ENCODE measurements at regions not wholly inside any gene's neighbourhood (a gene's known extent, or its start where the extent isn't known, plus 50 kb on each side); places are given as distances from the start of the nearest gene placed in this dataset.
"Not testable (repeated sequence)": the region's sequence is repeated elsewhere in the genome, so short reads cannot be mapped to it uniquely, and the experiment has no call there.

DNA sequence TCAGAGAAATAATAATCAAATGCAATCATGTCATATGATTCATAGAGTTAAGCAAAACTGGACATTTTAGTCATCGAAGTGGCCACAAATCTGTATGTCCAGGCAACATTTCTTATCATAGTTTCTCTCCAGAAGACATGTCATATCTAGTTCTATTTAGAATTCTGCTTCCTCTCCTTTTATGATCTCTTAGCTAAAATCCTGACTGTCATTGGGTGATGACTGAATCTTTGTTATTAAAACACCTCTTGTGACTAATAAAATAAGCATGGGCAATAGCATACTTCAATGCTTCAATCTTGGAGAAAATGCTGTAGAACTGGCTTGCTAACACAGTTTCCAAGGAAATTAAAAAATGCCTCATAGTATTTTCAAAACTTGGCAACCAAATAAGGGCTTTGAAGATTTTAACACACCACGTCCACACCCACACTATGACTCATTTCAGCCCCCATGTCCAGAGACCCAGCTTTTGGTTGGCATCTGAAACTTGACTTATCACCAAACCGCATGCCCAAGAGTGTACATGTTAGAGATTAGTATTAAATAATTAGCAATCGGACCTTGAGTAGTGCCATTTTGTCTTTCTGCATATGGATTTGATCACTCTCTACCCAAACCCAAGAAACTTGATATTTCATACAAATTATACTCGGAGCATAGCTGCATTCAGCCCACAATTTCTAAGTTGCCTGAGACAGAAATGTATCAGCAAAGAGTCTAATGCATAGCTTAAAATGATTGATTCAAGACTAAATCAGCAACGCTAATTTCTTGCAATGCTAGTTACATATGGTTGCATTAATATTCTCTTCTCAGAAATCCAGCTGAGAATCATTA, 106.5 kb upstream of the ETAA1 start:
- peak; percentile 51 for DNase-seq (ENCODE audit: low spot score)

DNA sequence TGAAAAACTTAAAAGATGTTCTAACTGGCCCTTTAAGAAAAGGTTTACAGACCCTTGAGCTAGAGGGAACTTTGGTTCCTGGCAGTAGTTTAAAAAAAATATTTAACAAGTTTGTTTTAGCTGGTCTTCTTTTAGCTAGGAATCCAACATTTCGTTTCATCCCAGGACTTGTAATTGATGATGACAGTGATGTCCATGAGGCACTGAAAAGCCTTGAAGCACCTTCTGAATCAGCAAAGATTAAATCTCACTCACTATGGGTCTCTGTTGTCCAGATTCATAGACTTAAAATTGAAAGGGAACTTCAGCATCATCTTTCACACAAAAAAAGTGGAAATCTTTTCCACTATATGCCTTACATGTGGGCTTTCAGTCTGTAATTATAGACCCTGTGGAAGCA, 102.9 kb upstream of the ETAA1 start:
- DNase-seq (ENCODE audit: low spot score), result no peak

DNA sequence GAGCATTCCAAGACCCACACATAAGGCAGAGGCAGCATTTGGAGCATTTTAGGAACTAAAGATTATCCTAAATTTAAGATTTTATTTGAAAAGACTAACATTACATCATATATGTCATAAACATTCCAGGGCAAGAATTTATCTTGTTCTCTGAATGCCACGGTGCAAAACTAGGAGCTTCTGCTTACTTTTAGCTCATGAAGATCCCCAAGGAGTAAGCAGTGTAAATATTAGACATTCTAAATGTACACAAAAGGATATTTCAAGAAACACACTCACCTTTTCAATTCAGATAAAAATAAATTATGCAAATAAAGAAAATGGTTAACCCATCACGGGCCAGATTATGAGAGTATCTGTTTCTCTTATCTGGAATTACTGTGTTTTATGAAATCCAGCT, 101.7 kb upstream of the ETAA1 start:
- DNase-seq (ENCODE audit: low spot score), result no peak

DNA sequence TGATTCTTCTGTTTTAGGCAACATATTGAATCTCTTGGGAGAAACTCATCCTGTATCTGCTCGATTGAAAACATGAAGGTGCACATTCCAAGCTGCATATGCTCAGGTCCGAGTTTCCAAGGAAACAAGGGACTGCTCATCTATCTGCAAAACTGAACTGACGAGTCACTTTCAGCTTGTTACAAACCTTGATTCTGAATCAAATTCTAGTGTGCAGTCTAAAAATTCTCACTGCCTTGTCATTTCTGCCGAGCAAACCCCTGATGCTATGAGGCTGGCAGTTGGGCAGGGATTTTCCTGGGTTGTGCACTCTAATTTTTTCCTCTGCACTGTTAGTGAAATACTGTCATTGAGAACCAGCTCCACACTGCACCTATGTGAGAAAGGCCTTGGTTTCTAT, 101.3 kb upstream of the ETAA1 start:
- DNase-seq (ENCODE audit: low spot score), result no peak

DNA sequence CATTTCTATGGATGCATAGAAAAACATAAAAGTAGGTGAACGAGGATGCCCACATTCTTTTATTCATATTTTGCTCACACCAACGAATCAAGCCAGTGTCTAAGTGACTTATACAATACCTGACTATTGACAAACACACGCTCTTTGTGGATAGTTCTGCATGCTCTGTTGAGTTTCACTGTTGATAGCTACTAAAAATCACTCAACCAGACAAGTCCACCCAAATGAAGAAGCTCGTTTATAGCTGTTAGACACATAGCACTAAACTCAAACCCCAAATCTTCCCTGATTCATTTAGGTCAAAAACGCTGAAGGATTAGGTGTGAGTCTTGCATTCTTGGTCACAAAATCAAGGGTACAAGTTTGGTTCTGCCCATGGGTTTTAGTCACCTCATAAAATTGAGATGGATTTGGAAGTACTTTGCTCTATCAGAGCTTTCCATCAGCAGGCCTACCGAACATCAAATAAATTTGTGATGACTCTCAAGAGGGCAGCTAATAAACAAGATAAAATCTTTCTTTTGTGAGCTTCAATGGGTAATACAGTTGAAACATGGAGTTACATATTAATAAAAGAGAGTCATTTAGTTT, 92.7 kb upstream of the ETAA1 start:
- DNase-seq (ENCODE audit: low spot score), result no peak

DNA sequence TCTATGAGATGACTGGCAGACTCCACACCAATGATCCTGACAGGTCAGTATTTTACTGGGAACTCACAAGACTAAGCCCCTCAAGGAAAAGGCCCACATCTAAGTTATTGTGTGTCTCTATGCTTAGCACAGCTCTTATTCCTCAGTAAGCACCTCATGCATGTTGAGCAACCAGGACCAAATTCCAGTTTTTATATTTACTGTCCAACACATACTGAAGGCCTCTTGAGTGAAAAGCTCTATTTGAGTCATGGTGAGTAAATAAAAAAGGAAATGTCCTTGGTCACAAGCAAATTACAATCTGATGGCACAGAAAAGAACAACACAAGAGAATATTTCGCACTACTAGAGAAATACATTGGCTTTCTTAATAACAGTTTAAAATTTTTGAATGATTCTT, 87.9 kb upstream of the ETAA1 start:
- peak; percentile 15 for DNase-seq (ENCODE audit: low spot score)

DNA sequence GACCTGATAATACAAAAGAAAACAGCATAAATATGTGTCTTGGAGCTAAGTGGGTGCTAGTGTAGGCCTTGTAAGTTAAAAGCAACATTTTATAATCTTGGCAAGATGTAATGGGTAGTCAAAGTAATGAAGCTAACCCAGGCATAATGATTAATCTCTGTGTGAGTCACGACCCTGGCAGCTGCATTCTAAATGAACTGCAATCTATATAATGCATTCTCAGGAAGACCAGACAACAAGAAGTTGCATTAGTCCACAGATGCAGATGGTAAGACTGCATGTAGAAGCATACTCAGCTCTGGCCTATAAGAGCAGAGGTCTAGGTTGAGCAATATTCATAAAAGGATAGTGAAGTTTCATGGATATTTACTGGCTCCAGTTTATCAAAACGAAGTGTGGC, 85.6 kb upstream of the ETAA1 start:
- DNase-seq (ENCODE audit: low spot score), result peak; percentile 14

DNA sequence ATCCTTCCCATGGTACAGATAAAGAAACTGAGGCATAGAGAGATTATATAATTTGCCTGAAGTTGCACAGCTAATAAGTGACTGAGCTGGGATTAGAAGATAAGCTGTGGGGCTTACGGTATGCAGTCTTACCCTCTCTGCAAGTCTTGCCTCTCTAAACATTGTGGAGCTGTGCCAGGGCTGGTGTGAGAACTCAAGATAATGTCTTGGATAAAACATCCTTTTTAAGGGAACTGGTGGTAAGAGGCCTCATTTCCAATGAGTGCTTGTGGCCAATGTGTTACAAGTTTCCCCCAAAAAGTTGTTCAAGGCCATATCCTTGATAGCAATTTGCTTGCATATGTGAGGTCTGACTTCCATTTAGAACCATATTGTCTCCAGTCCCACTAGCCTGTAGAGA, 84.3 kb upstream of the ETAA1 start:
- DNase-seq (ENCODE audit: low spot score), result no peak

DNA sequence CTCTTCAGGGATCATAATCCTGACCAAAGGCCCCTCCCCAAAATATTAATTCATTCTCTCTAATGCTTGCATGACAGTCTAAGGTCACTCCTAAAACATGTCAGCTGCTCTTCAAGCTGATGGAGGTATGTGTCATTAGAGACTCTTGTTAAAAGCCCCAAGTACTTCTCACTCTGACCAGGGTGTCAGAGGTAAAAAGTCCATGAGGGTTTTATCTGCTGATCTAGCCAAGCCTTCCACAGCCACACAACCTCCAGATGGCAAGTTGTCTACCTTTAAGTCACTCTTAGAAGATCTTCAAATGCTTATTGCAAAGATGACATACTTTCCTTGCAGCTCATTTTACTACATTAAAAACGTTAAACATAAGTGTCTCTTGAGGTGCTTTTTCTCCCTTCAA, 83.6 kb upstream of the ETAA1 start:
- no peak for DNase-seq (ENCODE audit: low spot score)

DNA sequence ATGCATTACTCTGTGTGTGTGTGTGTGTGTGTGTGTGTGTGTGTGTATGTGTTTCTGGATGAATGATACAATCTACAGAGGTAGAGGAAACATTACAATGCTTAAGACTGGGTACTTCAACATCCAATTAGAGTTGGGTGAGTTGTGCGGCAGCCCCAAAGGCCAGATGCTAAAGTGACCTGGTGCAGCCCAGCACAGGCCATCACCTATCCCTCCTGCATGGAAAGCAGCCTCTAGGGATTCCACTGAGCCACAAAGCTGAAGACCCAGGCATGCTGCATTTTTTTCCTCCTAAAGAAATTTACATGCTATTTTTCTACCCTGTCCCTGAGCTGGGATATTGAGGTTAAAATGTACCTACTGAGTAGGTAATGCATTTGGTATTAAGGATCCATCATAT, 79.1 kb upstream of the ETAA1 start:
- no peak for DNase-seq (ENCODE audit: low spot score)

DNA sequence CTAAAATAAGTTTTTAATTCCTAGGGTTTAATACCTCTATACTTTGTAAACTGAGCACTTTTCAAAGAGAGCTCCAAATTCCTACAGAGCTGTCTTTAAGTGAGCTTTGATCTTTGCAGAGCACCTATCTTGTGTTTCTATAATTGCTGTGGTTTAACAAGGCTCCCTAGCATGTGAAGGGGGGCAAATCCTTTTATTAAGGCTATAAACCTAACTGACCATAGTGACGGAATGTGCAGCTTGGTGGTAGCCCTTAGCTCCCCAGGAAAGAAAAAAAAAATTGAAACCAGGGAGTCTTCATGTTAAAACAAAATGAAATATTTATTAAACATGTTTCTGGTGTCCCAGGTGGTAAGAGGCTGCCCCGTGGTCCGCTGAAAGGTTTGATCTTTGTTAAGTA, 78.6 kb upstream of the ETAA1 start:
- DNase-seq (ENCODE audit: low spot score), result no peak

DNA sequence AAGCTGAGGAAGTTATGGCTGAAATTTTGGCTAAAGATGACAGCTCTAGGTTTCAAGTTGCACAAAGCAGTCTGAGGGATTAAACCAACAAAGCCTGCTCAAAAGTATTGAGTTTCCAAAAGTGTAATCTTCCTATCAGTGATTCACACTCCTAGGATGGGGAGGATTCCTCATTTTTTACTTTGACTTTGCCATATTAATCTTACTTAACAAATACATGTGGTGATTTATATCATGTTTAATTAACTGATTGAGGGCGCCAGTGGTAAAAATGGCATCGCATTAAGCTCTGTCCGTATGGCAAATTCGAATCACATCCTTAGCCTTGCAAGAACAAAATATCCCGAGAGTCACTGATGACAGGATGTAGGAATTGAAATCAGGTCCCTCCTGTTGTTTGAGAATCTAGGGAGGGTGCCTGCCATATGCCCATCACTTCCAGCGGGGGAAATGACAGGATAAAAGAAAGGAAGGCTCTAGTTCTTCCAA, 78.1 kb upstream of the ETAA1 start:
- no peak for DNase-seq (ENCODE audit: low spot score)

DNA sequence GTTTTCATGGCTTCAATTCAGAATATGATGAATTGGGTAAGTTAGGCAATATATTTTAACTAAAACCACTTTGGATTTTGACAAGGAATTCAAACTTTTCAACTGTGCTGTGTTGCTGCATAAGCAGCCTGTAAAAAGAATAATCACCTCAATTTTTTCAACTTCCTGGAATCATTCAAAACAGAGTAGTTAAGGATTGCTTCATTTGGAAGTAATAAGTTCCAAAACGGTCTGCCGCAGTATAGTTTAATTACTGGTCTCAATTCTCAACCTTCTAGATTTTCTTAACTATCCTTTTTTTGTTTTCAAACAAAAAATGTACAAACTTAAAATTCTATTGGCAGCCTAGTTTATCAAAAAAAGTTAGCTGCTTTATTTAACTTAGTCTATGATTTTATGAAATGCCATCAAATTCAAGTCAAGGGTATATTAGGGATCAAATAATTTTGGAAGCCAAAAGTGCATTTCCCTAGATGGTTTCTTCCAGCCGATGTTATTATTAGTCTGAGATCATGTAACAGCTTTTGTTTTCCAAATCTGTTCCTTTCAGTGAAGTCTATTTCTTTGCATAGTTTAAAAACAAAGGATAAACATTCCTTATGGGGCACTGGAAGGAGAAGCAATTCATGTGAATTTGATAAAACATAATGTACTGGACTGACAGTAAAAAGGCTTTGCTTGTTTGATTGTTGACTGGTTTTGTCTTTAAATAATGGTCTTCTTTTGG, 76.1 kb upstream of the ETAA1 start:
- DNase-seq (ENCODE audit: low spot score), result no peak

DNA sequence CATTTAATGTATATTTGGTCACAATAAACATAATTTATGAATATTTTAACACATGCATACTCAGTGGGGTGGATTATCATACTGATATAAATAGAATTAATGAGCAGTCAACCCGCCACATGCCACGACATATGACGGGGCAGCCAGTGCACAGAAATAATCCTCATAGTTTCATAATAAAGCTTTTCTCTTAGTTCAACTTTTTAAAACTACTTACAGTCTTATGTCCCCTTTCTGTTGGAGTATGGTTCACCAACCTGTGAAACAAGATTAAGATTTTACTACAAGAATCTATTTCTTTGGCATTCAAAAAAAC, 75.6 kb upstream of the ETAA1 start:
- DNase-seq (ENCODE audit: low spot score), result no peak

DNA sequence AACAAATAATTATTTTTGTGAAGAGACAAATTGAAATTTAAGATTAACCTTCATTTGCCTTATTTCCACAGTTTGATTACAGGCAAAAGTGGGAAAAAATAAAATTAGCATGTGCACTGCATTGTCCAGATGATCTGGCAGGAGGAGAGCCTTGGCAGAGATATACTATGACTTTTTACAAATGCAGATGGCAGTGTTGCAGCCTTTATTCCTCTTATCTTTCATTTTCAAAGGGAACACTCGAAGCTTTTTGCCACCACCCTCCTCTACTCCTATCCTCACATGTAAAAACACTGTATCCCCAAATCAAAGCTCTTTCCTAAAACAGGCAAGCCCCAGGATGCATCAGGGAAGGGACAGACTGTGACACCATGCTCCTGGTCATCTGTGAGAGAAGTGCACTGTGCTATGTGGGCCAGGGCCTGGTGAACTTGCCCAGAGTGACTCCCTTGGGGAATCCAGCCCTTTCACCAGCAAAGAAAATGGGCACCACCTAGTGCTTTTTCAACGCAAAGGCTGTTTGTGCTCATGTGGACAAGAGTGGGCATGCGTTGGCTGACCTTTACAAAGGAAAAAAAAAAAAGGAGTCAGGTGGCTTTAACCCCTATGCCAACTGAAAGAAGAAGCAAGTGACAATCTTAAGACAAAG, 74.7 kb upstream of the ETAA1 start:
- peak; percentile 62 for DNase-seq (ENCODE audit: low spot score)

DNA sequence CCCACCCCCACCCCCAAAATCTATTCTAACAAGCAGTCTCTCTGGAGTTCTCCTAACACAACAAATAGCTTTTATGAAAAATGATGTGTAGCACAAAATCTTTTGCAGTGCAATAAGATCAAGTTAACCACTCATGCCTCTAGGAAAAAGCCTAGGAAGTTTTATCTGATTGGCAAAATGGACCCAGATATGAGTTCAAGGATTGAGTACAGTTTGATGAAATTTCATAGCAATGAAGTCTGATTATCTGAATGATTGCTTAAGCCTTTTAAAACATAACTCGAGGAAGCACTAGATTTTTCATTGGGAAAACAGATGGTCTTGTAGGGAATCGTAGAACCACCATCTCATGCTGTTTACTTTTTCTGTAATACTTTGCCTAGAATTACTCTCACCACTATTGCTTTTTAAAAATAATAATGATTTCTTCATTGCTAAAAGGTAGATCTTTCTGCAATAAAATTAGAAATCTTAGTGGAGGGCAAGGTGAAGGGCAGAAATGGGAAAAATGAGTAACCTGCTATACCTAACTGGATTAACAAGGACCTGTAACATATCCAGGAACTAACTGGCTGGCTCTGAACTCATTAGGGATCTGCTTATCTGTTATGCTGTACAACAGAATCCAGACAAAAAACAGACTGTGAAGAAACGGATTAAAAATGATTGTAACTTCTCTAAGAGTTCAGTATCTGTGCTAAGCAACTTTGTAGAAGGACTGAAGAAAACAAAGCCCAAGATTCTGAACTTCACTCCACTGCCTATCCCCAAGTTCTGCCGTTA, 73.7 kb upstream of the ETAA1 start:
- DNase-seq (ENCODE audit: low spot score), result no peak

DNA sequence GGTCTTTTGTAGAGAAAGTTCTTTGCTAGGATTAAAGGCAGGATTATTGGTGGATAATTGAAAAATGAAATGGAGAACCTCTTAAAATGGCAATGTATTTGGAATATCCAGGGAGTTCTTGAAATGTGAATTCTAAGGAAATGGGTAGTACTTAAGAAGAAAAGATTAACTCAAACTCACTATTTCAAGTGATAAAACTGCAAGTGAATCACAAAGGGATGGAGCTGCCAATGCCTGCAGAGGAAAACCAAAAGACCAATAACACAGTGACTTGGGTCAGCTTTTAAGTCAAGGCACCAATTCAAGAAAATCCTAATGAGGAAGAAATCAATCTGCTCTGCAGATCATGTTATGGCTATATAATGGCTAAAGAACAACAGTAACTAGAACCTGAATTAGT, 67.6 kb upstream of the ETAA1 start:
- DNase-seq (ENCODE audit: low spot score), result no peak

DNA sequence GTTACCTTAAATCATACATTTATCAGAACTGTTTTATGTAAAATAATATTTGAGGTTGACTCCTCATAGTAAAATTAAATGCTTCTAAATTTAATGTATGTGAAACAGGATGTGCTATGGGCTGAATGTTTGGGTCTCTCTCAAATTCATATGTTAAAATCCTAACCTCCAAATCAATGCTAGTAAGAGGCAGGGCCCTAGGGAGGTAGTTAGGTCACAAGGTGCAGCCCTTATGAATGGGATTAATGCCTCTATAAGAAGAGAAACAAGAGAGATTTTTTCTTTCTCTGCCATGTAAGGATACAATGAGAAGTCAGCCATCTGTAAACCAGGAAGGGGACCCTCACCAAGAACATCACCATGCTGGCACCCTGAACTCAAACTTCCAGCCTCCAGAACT, 67.2 kb upstream of the ETAA1 start:
- no peak for DNase-seq (ENCODE audit: low spot score)

DNA sequence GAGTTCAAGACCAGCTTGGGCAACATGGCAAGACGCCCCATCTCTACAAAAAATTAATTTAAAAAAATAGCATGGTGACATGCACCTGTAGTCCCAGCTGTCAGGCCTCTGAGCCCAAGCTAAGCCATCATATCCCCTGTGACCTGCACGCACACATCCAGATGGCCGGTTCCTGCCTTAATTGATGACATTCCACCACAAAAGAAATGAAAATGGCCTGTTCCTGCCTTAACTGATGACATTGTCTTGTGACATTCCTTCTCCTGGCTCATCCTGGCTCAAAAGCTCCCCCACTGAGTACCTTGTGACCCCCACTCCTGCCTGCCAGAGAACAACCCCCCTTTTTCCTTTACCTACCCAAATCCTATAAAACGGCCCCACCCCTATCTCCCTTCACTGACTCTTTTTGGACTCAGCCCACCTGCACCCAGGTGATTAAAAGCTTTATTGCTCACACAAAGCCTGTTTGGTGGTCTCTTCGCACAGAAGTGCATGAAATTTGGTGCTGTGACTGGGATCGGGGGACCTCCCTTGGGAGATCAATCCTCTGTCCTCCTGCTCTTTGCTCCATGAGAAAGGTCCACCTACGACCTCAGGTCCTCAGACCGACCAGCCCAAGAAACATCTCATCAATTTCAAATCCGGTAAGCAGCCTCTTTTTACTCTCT, 65.6 kb upstream of the ETAA1 start:
- not testable (repeated sequence) for DNase-seq (ENCODE audit: low spot score)

DNA sequence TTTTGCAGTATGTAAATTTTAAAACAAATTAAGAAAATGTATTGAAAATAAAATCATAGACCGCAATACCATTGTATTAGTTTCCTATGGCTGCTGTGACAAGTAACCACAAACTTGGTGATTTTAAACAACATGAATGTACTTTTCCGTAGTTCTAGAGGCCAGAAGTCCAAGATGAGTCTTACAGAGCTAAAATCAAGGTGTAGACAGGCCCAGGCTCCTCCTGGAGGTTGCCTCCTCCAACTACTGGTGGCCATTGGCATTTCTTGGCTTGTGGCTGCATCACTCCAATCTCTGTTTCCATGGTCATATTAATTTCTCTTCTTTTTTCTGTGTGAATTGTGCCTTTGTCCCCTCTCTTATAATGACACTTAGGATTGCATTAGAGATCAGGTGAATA, 59.2 kb upstream of the ETAA1 start:
- DNase-seq (ENCODE audit: low spot score), result no peak

DNA sequence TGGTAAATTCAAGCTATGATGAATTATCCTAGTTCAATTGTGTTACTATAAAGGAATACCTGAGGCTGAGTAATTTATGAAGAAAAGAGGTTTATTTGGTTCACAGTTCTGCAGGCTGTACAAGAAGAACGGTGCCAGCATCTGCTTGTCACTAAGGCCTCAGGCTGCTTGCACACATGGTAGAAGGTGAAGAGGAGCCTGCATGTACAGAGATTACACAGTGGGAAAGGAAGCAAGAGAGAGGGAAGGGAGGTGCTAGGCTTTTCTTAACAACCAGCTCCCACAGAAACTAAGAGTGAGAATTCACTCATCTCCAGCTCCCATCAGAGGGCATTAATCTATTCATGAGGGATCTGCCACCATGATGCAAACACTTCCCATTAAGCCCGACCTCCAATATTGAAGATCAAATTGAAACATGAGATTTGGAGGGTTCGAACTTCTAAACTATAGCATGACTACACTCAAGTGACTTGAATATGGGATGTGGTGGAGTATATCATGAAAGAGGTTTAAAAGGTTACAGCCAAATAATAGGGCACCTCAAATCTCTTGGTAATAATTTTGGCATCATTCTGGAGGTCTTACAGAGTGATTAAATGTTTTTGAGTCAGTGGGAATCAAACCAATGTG, 58.4 kb upstream of the ETAA1 start:
- DNase-seq (ENCODE audit: low spot score), result no peak
